OCI-LY7 (cell line): ENCODE measurements at regions not wholly inside any gene's neighbourhood (a gene's known extent, or its start where the extent isn't known, plus 50 kb on each side); places are given as distances from the start of the nearest gene placed in this dataset.
"Not testable (repeated sequence)": the region's sequence is repeated elsewhere in the genome, so short reads cannot be mapped to it uniquely, and the experiment has no call there.

Experiments
- BruUV-seq: library from RNA; stranded (reverse); fragments of 400-500 nt; replicated peaks from 2 replicates; lab custom pipeline; 2021; lab: Mats Ljungman, UMichigan
- CTCF ChIA-PET: fragments of 300-600 bp; sonication (Branson Sonifier 250); formaldehyde crosslinking; loops from one replicate; lab custom pipeline; 2022; ENCODE audit warnings: antibody characterized with exemption; ENCODE audit not compliant: unreplicated experiment; lab: Charles Lee
- POLR2A ChIA-PET: fragments of 300-600 bp; sonication (Branson Sonifier 250); formaldehyde crosslinking; loops from one replicate; lab custom pipeline; 2022; ENCODE audit warnings: antibody characterized with exemption; lab: Charles Lee
- DNase-seq: peaks from one replicate; pipeline ENCODE4 v3.0.0-alpha.2; 2015; ENCODE audit warnings: low spot score
- H2AFZ ChIP-seq: fragments of 200-600 bp; sonication (generic), shearing (Covaris generic); 2 replicates; pipeline ENCODE4 v1.6.1; 2014; ENCODE audit warnings: mild to moderate bottlenecking, antibody characterized with exemption, low read length, moderate library complexity
- H3K27ac ChIP-seq: fragments of 200-600 bp; sonication (generic); 2 replicates; pipeline ENCODE4 v1.5.1; 2014; ENCODE audit warnings: mixed run types, low read depth, mild to moderate bottlenecking, moderate library complexity, low read length, inconsistent platforms; ENCODE audit not compliant: poor library complexity, severe bottlenecking
- H3K36me3 ChIP-seq: fragments of 200-600 bp; sonication (generic); 2 replicates; pipeline ENCODE4 v1.6.1; 2014; ENCODE audit warnings: mild to moderate bottlenecking, antibody characterized with exemption, low read length, moderate library complexity, mixed read lengths; ENCODE audit not compliant: insufficient read depth
- H3K4me1 ChIP-seq: fragments of 200-600 bp; sonication (generic); 2 replicates; pipeline ENCODE4 v1.5.1; 2014; ENCODE audit warnings: mild to moderate bottlenecking, low read length; ENCODE audit not compliant: insufficient read depth, poor library complexity, severe bottlenecking
- H3K4me2 ChIP-seq: fragments of 200-600 bp; sonication (generic); 2 replicates; pipeline ENCODE4 v1.6.1; 2014; ENCODE audit warnings: mild to moderate bottlenecking, low read length
- H3K4me3 ChIP-seq: fragments of 200-600 bp; sonication (generic); 2 replicates; pipeline ENCODE4 v1.5.1; 2014; ENCODE audit warnings: mild to moderate bottlenecking, low read depth, low read length; ENCODE audit not compliant: poor library complexity, severe bottlenecking
- H3K79me2 ChIP-seq: fragments of 200-600 bp; sonication (generic); 2 replicates; pipeline ENCODE4 v1.6.1; 2016; ENCODE audit warnings: low read depth, mild to moderate bottlenecking, low read length, moderate library complexity, mixed read lengths; ENCODE audit not compliant: insufficient read depth
- H3K9me2 ChIP-seq: fragments of 200-600 bp; sonication (generic); 2 replicates; pipeline ENCODE4 v1.6.1; 2016; ENCODE audit warnings: mild to moderate bottlenecking, low read length, mixed read lengths; ENCODE audit not compliant: insufficient read depth
- H3K9me3 ChIP-seq: fragments of 200-600 bp; sonication (generic); 2 replicates; pipeline ENCODE4 v1.6.1; 2014; ENCODE audit warnings: mild to moderate bottlenecking, mixed run types, low read length, mixed read lengths
- H4K20me1 ChIP-seq: fragments of 200-600 bp; sonication (generic); 2 replicates; pipeline ENCODE4 v1.6.1; 2014; ENCODE audit warnings: mild to moderate bottlenecking, antibody characterized with exemption, low read length, moderate library complexity, mixed read lengths; ENCODE audit not compliant: insufficient read depth
- EZH2phosphoT487 ChIP-seq: fragments of 200-600 bp; sonication (generic); IDR thresholded peaks from 2 replicates; pipeline ENCODE4 v1.6.1; 2018; ENCODE audit warnings: low read depth, borderline replicate concordance, mild to moderate bottlenecking, mixed run types, antibody characterized with exemption, low read length, moderate library complexity, mixed read lengths
- intact Hi-C: fragments of 100-400 bp; cut with micrococcal nuclease; formaldehyde crosslinking; loops from one replicate; pipeline ENCODE4 v1.10.0; 2022; ENCODE audit not compliant: unreplicated experiment
- TF ChIP-seq, protein P1 (sequence below): fragments of 200-600 bp; sonication (generic); conservative IDR thresholded peaks from 2 replicates; pipeline ENCODE4 v1.5.1; 2014; ENCODE audit warnings: mild to moderate bottlenecking, antibody characterized with exemption, low read length, moderate library complexity, mixed read lengths

GRCh38 chr13:44833139-44833538, 156.1 kb downstream of the NUFIP1 start:
- intact Hi-C loops = no loop called here
- ChIA-PET CTCF (no interaction called here), POLR2A (no interaction called here)
- BruUV-seq = no TSS peak
- no peaks in the 10 kb centered on the region for H4K20me1 ChIP-seq
- H3K4me1 ChIP-seq = no peaks in the 10 kb centered on the region
- H3K9me3 ChIP-seq = no peaks in the 10 kb centered on the region
- H3K27ac ChIP-seq = no peak overlapping the region
- TF ChIP-seq, protein P1, sequence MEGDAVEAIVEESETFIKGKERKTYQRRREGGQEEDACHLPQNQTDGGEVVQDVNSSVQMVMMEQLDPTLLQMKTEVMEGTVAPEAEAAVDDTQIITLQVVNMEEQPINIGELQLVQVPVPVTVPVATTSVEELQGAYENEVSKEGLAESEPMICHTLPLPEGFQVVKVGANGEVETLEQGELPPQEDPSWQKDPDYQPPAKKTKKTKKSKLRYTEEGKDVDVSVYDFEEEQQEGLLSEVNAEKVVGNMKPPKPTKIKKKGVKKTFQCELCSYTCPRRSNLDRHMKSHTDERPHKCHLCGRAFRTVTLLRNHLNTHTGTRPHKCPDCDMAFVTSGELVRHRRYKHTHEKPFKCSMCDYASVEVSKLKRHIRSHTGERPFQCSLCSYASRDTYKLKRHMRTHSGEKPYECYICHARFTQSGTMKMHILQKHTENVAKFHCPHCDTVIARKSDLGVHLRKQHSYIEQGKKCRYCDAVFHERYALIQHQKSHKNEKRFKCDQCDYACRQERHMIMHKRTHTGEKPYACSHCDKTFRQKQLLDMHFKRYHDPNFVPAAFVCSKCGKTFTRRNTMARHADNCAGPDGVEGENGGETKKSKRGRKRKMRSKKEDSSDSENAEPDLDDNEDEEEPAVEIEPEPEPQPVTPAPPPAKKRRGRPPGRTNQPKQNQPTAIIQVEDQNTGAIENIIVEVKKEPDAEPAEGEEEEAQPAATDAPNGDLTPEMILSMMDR = no peak
- TF ChIP-seq EZH2phosphoT487 = no peak
- H2AFZ ChIP-seq = no peak overlapping the region
- no peaks in the 10 kb centered on the region for H3K79me2 ChIP-seq
- no peak overlapping the region for H3K4me2 ChIP-seq
- H3K9me2 ChIP-seq = no peaks in the 10 kb centered on the region
- H3K36me3 ChIP-seq = no peaks in the 10 kb centered on the region
- no peak for DNase-seq
- H3K4me3 ChIP-seq = no peak overlapping the region

DNA sequence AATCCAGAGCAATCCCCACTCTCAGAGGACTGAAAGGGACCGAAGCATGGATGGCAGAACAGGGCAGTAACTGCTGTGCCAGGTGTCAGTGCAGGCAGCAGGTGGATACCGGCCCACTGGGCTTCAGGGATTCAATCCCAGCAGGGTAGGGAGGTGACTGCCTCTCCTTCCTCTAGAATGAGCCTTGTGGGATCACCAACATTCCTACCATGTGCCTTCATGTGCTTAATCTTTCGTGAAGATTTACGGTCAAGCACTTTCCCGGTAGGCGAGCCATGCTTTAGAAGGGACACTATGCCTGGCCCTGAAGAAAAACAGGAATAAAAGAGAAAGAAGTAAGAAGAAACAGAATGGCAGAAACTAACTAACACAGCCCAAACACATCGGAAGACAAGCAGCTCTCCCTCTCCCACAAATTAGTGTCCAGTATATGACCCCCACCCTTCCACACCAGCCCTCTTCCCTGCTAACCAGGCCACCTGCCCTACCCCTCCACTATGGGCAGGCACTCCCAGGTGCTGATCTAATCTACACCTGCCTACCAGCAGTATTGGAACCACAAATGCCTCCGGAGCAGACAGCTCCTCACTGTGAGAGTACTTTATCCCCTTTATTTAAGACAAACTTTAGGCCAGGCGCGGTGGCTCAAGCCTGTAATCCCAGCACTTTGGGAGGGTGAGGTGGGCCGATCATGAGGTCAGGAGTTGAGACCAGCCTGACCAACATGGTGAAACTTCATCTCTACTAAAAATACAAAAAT, 162.5 kb downstream of the NUFIP1 start:
- Histone ChIP-seq H3K36me3 (no peaks in the 10 kb centered on the region), H3K4me3 (no peak overlapping the region), H3K79me2 (no peaks in the 10 kb centered on the region), H2AFZ (no peak overlapping the region), H3K9me3 (no peaks in the 10 kb centered on the region), H4K20me1 (no peaks in the 10 kb centered on the region), H3K27ac (no peak overlapping the region), H3K4me2 (no peak overlapping the region), H3K9me2 (no peaks in the 10 kb centered on the region), H3K4me1 (no peaks in the 10 kb centered on the region)
- ChIA-PET POLR2A (no interaction called here), CTCF (no interaction called here)
- no TSS peak for BruUV-seq
- intact Hi-C loops = no loop called here
- DNase-seq = no peak
- TF ChIP-seq EZH2phosphoT487 = no peak

DNA sequence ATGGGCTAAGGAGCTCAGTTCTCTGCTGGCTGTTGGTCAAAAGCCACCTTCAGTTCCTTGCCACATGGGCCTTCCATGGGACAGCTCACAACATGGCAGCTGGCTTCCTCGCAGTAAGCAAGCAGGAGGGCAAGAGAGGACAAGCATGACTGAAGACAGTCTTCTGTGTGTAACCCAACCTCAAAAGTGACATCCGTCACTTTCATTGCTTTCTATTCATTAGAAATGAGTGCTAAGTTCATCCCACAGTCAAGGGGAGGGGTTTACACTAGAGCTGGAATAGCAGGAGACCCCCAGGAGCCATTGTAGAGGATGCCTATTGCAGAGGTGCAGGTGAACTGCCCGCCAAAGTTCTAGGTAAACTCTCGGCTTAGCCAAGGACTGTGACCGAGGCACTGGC, 163.3 kb downstream of the NUFIP1 start:
- Histone ChIP-seq H3K4me3 (no peak overlapping the region), H3K27ac (no peak overlapping the region), H3K79me2 (no peaks in the 10 kb centered on the region), H4K20me1 (no peaks in the 10 kb centered on the region), H3K9me2 (no peaks in the 10 kb centered on the region), H3K36me3 (no peaks in the 10 kb centered on the region), H3K4me1 (no peaks in the 10 kb centered on the region), H3K4me2 (no peak overlapping the region), H3K9me3 (no peaks in the 10 kb centered on the region), H2AFZ (no peak overlapping the region)
- CTCF ChIA-PET = no interaction called here
- intact Hi-C loops = no loop called here
- POLR2A ChIA-PET = no interaction called here
- BruUV-seq = no TSS peak
- DNase-seq = no peak
- no peak for TF ChIP-seq EZH2phosphoT487
- TF ChIP-seq, protein P1 = no peak

- CTCF ChIA-PET, H3K27ac ChIP-seq, H3K4me2 ChIP-seq, DNase-seq, H3K4me1 ChIP-seq, H3K9me2 ChIP-seq, intact Hi-C loops, POLR2A ChIA-PET, H2AFZ ChIP-seq, H3K9me3 ChIP-seq, H4K20me1 ChIP-seq, H3K79me2 ChIP-seq, BruUV-seq, H3K4me3 ChIP-seq, H3K36me3 ChIP-seq: not testable (repeated sequence)
Observed at GRCh38 chr13:44823555-44823954, 165.7 kb downstream of the NUFIP1 start.
